Stimulated activated CD8-positive, alpha-beta memory T cell treated with anti-CD3 and anti-CD28 coated beads, Interleukin-15, amount 100 ng/mL, for 4 hours (primary cell): ENCODE measurements at regions not wholly inside any gene's neighbourhood (a gene's known extent, or its start where the extent isn't known, plus 50 kb on each side); places are given as distances from the start of the nearest gene placed in this dataset.
A peak's percentile ranks its signal among the peaks of the same experiment; 100 is the strongest.
"Not testable (repeated sequence)": the region's sequence is repeated elsewhere in the genome, so short reads cannot be mapped to it uniquely, and the experiment has no call there.

Experiments
- DNase-seq, 2 donors: peaks; one replicate each; pipeline ENCODE4 v3.0.0-alpha.2; 2020; ENCODE audit warnings: low read depth in 2 of 2

DNA sequence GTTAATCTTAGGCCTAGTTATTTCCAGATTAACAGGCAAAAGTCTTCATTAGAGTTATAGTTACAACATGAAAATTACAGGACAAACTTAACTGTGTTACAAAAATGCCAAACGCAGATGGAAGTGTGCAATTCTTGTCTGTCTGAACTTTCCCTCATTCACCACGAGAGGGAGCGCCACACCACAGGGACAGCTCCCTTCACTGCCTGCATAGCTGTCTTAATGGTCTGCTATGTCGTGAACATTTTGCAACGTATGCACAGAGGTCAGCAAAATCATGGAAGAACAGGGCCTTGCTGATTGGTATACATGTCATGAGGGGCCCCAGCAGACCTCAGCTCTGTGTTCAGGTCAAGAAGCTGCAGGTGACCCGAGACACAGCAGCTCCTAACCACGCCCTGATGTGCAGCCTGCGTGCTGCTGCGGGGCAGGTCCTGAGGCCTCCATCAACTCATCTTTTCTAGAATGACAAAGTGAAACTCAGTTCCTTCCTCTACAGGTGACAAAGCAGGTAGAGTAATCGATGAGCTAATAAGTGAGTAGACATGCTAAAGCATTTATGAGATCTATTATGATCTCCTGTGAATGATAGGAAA, 78.8 kb upstream of the ATP8B1 start:
- peak in 1 of 2 donors; percentile 22 for DNase-seq

DNA sequence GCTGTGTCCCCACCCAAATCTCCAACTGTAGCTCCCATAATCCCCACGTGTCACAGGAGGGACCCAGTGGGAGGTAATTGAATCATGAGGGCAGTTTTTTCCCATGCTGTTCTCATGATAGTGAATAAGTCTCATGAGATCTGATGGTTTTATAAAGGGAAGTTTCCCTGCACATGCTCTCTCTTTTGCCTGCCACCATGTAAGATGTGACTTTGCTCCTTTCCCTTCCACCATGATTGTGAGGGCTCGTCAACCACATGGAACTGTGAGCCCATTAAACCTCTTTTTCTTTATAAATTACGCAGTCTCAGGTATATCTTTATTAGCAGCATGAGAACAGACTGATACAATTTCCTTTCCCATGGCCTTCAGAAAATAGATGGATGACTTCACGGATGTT, 76.8 kb upstream of the ATP8B1 start:
- not testable (repeated sequence) for DNase-seq

DNA sequence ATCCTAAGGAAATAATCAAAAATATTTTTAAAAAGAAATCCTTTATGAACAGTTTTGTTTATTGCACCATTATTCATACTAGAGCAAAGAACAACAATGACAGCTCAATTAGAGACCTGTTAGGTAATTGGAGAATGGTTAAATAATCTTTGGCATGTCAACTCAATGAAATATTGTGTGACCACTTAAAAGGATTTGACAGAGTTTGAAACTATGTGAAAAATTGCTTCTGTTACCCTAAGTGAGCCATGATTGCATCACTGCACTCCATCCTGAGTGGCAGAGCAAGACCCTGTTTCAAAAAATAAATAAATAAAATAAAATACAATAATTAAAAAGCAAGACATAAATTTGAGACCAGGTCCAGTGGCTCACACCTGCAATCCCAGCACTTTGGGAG, 66.1 kb upstream of the ATP8B1 start:
- no peak for DNase-seq

- no peak for DNase-seq
Observed at GRCh38 chr18:57866355-57866754, 63.2 kb upstream of the ATP8B1 start.

GRCh38 chr18:57864615-57865121, 61.6 kb upstream of the ATP8B1 start:
- no peak for DNase-seq

DNA sequence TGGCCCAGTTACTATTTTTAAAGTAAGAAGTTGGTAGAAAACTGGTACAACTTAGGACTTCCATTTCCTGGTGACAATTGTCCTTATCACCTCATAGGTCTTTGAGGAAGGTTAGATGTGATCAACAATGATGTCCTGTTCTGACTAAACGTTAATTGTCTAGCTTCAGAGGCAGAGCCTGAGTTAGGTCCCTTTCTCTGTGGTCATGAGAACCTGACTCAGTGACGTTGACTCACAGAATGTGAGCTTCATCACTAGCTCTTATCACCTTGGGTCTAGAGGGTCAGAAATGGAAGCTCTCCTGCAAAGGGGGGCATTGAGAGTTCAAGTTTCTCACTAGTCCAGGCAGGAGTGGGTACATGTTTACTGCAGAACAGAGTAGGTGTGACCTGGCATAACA, 60.6 kb upstream of the ATP8B1 start:
- DNase-seq = no peak

DNA sequence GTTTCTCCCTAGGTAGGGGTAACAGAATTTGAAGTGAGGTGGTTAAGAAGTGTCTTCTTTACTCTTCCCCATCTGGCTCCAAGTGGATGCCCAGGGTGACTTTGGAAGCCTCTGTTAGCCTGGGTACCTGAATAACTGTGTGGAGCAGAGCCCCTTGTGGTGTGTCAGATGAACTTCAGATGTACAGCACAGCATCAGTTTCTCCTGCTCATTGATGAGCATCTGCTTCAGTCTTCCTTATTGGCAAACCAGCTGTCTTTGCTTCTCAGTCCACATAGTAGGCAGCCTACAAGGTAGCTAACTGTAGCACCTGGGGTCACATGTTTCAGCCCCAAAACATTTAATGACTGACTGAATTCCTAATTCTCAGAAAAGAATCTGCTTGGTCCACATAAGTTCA, 56.2 kb upstream of the ATP8B1 start:
- no peak for DNase-seq

DNA sequence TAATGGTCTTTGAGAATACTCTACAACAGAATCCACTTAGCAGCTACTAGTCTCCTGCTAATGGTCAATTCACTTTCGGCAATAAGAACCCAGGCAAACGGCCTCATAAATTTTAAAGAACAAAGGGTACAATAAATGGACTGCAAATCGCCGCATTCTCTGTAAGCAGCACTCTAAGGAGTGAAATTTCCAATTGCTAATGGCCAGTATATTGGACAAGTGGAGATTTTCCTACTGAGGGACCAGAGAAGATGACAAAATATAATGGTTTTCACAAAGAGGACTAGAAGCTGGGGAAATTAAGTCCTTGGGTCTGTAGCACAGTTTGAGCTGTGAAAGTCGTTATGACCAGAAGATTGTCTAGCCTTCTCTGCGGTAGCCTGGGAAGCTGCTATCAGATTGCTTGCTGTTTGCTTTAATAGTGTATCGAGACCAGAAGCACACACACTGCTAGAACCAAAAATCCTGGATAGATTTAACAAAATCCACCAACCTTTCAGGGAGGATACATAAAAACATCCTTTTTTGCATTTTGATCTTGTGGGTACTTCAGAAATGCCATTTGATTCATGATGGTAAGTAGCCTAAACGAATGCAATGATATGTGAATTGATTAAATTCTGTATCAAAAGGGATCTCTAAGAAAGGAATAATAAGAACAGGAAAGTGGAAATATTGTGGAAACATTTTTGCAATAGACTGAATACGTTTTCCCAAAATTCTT, 53.6 kb upstream of the ATP8B1 start:
- DNase-seq = no peak

DNA sequence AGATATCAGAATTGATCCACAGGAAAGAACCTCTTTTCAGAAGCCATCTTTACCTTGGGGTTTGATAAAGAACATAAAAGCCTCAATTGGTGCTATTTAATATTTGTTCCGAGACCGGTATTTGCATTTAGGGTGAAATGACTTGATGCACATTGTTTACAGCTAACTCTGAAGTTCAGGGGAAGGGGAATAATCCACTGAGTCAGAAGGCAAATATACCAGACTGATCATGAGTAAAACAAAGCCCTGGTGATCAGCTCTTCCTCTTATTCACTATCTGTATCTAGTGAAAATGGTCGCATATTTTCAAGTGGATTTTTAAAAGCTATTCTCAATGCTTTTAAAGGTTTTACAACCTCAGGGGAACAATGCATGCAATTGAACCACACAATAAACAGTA, 53.0 kb upstream of the ATP8B1 start:
- DNase-seq = no peak

GRCh38 chr18:57855551-57855950, 52.4 kb upstream of the ATP8B1 start:
- no peak for DNase-seq

- DNase-seq = no peak
Observed at GRCh38 chr18:57854726-57855125, 51.6 kb upstream of the ATP8B1 start.

GRCh38 chr18:57853864-57854263, 50.7 kb upstream of the ATP8B1 start:
- no peak for DNase-seq

- DNase-seq = no peak
Observed at GRCh38 chr18:57853133-57853532, 50.0 kb upstream of the ATP8B1 start.
